Liver (tissue), 2 donors: ENCODE measurements at regions not wholly inside any gene's neighbourhood (a gene's known extent, or its start where the extent isn't known, plus 50 kb on each side); places are given as distances from the start of the nearest gene placed in this dataset.

Experiments
- YY1 ChIP-seq: IDR thresholded peaks from 2 replicates; pipeline ENCODE4 v1.6.1; 2016; ENCODE audit warnings: antibody characterized with exemption, mild to moderate bottlenecking
- TF ChIP-seq, protein P1 (sequence below): fragments of 150-350 bp; IDR thresholded peaks from 2 replicates; pipeline ENCODE4 v1.5.1; 2017; ENCODE audit warnings: improper control_type of control experiment, low read depth, low read length; ENCODE audit not compliant: missing input control
- donor health status: healthy.

DNA sequence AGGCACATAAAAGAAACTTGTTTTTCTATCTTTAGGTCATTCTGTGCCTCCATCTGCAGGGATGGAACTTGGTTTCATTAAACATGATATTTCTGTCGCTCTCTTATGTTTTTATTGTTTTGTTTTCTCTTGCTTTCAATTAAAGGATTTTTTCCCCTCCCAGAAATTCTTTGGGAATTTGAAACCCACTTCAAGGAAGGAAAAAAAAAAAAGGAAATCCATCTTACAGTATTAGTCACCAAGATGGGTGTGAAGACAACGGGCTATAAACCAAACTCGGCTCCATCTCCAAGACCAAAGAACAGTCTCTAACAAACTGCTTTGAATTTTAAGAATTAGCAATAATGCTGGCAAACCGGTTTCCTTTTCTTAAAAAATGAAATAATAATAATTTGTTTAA lies 244.1 kb downstream of the BCL11A start:
- TF ChIP-seq YY1: no peak
- TF ChIP-seq, protein P1, sequence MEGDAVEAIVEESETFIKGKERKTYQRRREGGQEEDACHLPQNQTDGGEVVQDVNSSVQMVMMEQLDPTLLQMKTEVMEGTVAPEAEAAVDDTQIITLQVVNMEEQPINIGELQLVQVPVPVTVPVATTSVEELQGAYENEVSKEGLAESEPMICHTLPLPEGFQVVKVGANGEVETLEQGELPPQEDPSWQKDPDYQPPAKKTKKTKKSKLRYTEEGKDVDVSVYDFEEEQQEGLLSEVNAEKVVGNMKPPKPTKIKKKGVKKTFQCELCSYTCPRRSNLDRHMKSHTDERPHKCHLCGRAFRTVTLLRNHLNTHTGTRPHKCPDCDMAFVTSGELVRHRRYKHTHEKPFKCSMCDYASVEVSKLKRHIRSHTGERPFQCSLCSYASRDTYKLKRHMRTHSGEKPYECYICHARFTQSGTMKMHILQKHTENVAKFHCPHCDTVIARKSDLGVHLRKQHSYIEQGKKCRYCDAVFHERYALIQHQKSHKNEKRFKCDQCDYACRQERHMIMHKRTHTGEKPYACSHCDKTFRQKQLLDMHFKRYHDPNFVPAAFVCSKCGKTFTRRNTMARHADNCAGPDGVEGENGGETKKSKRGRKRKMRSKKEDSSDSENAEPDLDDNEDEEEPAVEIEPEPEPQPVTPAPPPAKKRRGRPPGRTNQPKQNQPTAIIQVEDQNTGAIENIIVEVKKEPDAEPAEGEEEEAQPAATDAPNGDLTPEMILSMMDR: no peak
